Stimulated activated effector memory CD8-positive, alpha-beta T cell treated with anti-CD3 and anti-CD28 coated beads, Interleukin-12 subunit alpha, Interleukin-12 subunit beta, amount 100 ng/mL, for 72 hours (primary cell): ENCODE measurements at regions not wholly inside any gene's neighbourhood (a gene's known extent, or its start where the extent isn't known, plus 50 kb on each side); places are given as distances from the start of the nearest gene placed in this dataset.

Source experiments
- ATAC-seq: fragments of 150-1000 bp; cut with Tn5 transposase; 2 replicates; pipeline ENCODE4 v1.10.0; 2021
- DNase-seq, 2 donors: peaks; one replicate each; pipeline ENCODE4 v3.0.0; 2021 to 2022; ENCODE audit warnings: low spot score in 2 of 2
- H3K27ac Mint-ChIP-seq: one replicate; pipeline ENCODE4 v1.8.0; 2022; ENCODE audit warnings: mild to moderate bottlenecking, mixed read lengths
- H3K36me3 Mint-ChIP-seq: one replicate; pipeline ENCODE4 v1.8.0; 2022; ENCODE audit warnings: mild to moderate bottlenecking, mixed read lengths
- H3K4me1 Mint-ChIP-seq: one replicate; pipeline ENCODE4 v1.8.0; 2022; ENCODE audit warnings: mixed read lengths
- H3K4me3 Mint-ChIP-seq: one replicate; pipeline ENCODE4 v1.8.0; 2022; ENCODE audit warnings: mild to moderate bottlenecking, mixed read lengths
- H3K9me3 Mint-ChIP-seq: one replicate; pipeline ENCODE4 v1.8.0; 2022; ENCODE audit warnings: mixed read lengths

GRCh38 chr16:5589812-5590373 lies 492.3 kb upstream of the EEF2KMT start:
- H3K27ac Mint-ChIP-seq = no peak overlapping the region
- H3K9me3 Mint-ChIP-seq = peaks cover 7% of the 10 kb centered on the region
- ATAC-seq = no peak
- no peak for DNase-seq
- no peaks in the 10 kb centered on the region for H3K36me3 Mint-ChIP-seq
- H3K4me3 Mint-ChIP-seq = no peak overlapping the region
- H3K4me1 Mint-ChIP-seq = no peaks in the 10 kb centered on the region

DNA sequence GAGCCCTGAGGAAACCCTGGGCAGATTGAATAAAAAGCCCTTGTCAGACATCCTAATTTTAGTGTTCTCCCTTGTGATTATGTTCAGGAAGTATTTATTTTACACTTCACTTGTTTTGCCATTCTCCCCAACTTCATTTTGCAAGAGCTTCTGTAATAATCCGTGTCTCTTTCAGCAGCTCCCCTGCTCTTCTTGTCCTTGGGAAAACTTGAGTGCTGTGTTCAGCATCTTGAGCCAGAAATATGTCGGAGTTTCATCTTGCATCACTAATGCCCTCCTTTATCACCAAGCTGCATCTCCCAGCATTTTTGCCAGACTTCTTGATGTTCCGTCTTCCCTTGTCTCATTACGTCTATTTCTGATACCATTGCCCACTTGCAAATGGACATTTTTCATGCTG lies 486.5 kb upstream of the EEF2KMT start:
- peaks cover 15% of the 10 kb centered on the region for H3K9me3 Mint-ChIP-seq
- no peak overlapping the region for H3K27ac Mint-ChIP-seq
- H3K4me1 Mint-ChIP-seq = no peaks in the 10 kb centered on the region
- H3K36me3 Mint-ChIP-seq = no peaks in the 10 kb centered on the region
- ATAC-seq (no peak), DNase-seq (no peak)
- no peak overlapping the region for H3K4me3 Mint-ChIP-seq

DNA sequence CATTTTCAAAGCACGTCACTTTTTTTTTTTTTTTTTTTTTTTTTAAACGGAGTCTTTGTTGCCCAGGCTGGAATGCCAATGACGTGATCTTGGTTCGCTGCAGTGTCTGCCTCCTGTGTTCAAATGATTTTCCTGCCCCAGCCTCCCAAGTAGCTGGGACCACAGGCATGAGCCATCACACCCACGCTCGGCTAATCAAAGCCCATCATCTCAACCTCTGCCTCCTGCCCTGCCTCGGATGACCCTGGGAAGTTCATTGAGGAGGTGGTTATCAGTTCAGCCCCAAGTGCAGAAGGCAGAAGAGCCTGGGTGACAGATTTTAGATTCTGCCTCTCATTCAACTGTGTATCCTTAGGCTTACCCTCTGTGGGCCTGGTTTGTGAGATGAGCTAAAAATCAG lies 484.9 kb upstream of the EEF2KMT start:
- Mint-ChIP-seq H3K27ac (no peak overlapping the region), H3K9me3 (peaks cover 12% of the 10 kb centered on the region), H3K36me3 (no peaks in the 10 kb centered on the region), H3K4me1 (no peaks in the 10 kb centered on the region), H3K4me3 (no peak overlapping the region)
- no peak for ATAC-seq
- DNase-seq = no peak

GRCh38 chr16:5581908-5582307 lies 484.3 kb upstream of the EEF2KMT start:
- no peak for DNase-seq
- Mint-ChIP-seq H3K4me3 (no peak overlapping the region), H3K36me3 (no peaks in the 10 kb centered on the region), H3K27ac (no peak overlapping the region), H3K4me1 (no peaks in the 10 kb centered on the region), H3K9me3 (peaks cover 12% of the 10 kb centered on the region)
- ATAC-seq = no peak

- no peaks in the 10 kb centered on the region for H3K4me1 Mint-ChIP-seq
- ATAC-seq = no peak
- no peak overlapping the region for H3K27ac Mint-ChIP-seq
- H3K9me3 Mint-ChIP-seq = peaks cover 12% of the 10 kb centered on the region
- no peak overlapping the region for H3K4me3 Mint-ChIP-seq
- no peak for DNase-seq
- no peaks in the 10 kb centered on the region for H3K36me3 Mint-ChIP-seq
These were observed 483.8 kb upstream of the EEF2KMT start for GRCh38 chr16:5581428-5581827.

DNA sequence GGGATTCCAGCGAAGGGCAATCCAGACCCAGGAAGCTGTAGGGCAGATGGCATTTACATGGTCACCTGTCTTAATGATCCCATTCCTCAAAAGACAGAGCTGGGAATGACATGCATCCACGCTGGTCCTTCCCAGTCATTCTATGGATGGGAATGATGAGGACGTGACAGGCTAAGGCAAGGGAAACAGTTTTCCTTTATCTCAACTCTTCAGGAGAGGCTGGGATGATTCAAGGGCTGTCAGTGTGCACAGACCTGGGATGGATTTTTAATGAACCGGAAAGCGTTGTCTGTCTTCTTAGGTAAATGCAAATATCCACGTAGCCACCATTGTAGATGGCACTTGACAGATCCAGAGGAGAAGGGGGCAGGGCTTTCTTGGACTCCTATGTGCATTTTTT lies 483.2 kb upstream of the EEF2KMT start:
- Mint-ChIP-seq H3K36me3 (no peaks in the 10 kb centered on the region), H3K4me3 (no peak overlapping the region), H3K9me3 (peaks cover 12% of the 10 kb centered on the region), H3K4me1 (no peaks in the 10 kb centered on the region), H3K27ac (no peak overlapping the region)
- ATAC-seq (no peak), DNase-seq (no peak)

- H3K27ac Mint-ChIP-seq = no peak overlapping the region
- DNase-seq = no peak
- ATAC-seq = no peak
- no peak overlapping the region for H3K4me3 Mint-ChIP-seq
- no peaks in the 10 kb centered on the region for H3K36me3 Mint-ChIP-seq
- peaks cover 12% of the 10 kb centered on the region for H3K9me3 Mint-ChIP-seq
- H3K4me1 Mint-ChIP-seq = no peaks in the 10 kb centered on the region
These were observed 482.7 kb upstream of the EEF2KMT start for GRCh38 chr16:5580296-5580695.

DNA sequence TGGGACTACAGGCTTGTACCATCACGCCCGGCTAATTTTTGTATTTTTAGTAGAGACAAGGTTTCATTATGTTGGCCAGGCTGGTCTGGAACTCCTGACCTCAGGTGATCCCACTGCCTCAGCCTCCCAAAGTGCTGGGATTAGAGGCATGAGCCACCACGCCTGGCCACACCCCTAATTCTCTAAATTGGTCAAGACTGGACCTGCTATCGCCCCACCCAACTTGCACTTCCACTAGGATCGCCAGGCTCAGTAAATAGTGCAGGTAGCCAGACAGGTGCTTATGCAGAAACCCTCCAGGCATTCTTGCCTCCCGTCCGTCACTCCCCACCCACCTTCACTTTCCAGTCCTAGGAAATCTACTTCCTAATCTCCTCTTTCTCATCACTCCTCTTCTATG lies 481.4 kb upstream of the EEF2KMT start:
- no peaks in the 10 kb centered on the region for H3K36me3 Mint-ChIP-seq
- ATAC-seq = no peak

GRCh38 chr16:5577463-5577862 lies 479.9 kb upstream of the EEF2KMT start:
- no peak for DNase-seq
- Mint-ChIP-seq H3K4me3 (no peak overlapping the region), H3K9me3 (peaks cover 9% of the 10 kb centered on the region), H3K27ac (no peak overlapping the region), H3K36me3 (no peaks in the 10 kb centered on the region), H3K4me1 (no peaks in the 10 kb centered on the region)
- ATAC-seq = no peak

More for the DNA sequence above, 481.4 kb upstream of the EEF2KMT start:
- H3K9me3 Mint-ChIP-seq = peaks cover 6% of the 10 kb centered on the region
- H3K4me3 Mint-ChIP-seq = no peak overlapping the region
- no peak for DNase-seq
- no peak overlapping the region for H3K27ac Mint-ChIP-seq
- no peaks in the 10 kb centered on the region for H3K4me1 Mint-ChIP-seq

- ATAC-seq (no peak), DNase-seq (no peak)
- no peak overlapping the region for H3K4me3 Mint-ChIP-seq
These were observed 478.2 kb upstream of the EEF2KMT start for GRCh38 chr16:5575646-5576245.

GRCh38 chr16:5575121-5575520 lies 477.5 kb upstream of the EEF2KMT start:
- Mint-ChIP-seq H3K27ac (no peak overlapping the region), H3K36me3 (no peaks in the 10 kb centered on the region), H3K4me3 (no peak overlapping the region), H3K9me3 (peaks cover 11% of the 10 kb centered on the region), H3K4me1 (no peaks in the 10 kb centered on the region)
- no peak for DNase-seq
- no peak for ATAC-seq

More at GRCh38 chr16:5575646-5576245, 478.2 kb upstream of the EEF2KMT start:
- H3K27ac Mint-ChIP-seq = no peak overlapping the region
- H3K4me1 Mint-ChIP-seq = no peaks in the 10 kb centered on the region
- no peaks in the 10 kb centered on the region for H3K36me3 Mint-ChIP-seq
- peaks cover 11% of the 10 kb centered on the region for H3K9me3 Mint-ChIP-seq

- Mint-ChIP-seq H3K4me1 (no peaks in the 10 kb centered on the region), H3K4me3 (no peak overlapping the region), H3K27ac (no peak overlapping the region), H3K9me3 (peaks cover 9% of the 10 kb centered on the region), H3K36me3 (no peaks in the 10 kb centered on the region)
- no peak for DNase-seq
- ATAC-seq = no peak
These were observed 474.5 kb upstream of the EEF2KMT start for GRCh38 chr16:5572056-5572455.

DNA sequence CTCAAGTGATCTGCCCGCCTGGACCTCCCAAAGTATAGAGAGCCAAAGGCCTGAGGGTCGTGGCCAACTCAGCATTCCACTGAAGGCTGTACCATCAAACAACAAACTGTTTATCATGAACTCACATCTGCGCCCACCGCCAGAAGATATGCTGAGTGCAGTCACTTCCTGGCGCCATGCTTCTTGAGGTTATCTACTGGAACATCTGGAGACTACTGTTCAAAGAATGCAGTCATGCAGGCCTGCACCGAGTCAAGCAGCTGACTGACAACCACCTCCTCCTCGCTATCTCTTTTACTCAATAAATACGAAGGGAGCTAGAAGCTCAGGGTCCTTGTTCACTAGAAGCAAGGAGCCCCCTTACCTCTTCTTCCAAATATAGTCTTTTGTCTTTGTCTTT lies 473.9 kb upstream of the EEF2KMT start:
- H3K4me1 Mint-ChIP-seq = no peaks in the 10 kb centered on the region
- no peak for ATAC-seq
- H3K9me3 Mint-ChIP-seq = peaks cover 9% of the 10 kb centered on the region
- no peak for DNase-seq
- H3K36me3 Mint-ChIP-seq = no peaks in the 10 kb centered on the region
- no peak overlapping the region for H3K27ac Mint-ChIP-seq
- no peak overlapping the region for H3K4me3 Mint-ChIP-seq

DNA sequence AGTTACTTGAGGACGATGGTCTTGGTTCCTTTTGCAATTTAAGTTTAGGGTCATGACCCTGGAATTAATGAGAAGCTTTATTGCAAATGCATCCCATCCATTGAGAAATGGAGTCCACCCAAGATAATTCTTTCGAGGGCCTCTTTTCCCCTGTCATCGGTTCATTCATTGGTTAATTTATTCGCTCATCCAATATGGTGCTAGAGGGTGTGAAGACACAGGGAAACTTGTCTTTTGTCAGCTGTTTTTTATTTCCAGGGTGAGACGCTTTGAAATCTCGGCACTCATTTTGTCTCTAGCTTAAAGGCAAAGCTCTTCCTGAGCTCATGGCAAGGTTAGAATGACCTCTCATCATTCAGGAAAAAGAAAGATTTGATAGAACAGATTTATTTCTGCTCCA lies 464.2 kb upstream of the EEF2KMT start:
- H3K27ac Mint-ChIP-seq = no peak overlapping the region

GRCh38 chr16:5560084-5560483 lies 462.5 kb upstream of the EEF2KMT start:
- Mint-ChIP-seq H3K36me3 (no peaks in the 10 kb centered on the region), H3K4me1 (no peaks in the 10 kb centered on the region), H3K9me3 (peaks cover 17% of the 10 kb centered on the region), H3K27ac (no peak overlapping the region), H3K4me3 (no peak overlapping the region)
- DNase-seq (no peak), ATAC-seq (no peak)

More for the DNA sequence above, 464.2 kb upstream of the EEF2KMT start:
- Mint-ChIP-seq H3K4me1 (no peaks in the 10 kb centered on the region), H3K36me3 (no peaks in the 10 kb centered on the region), H3K9me3 (peaks cover 17% of the 10 kb centered on the region), H3K4me3 (no peak overlapping the region)
- DNase-seq (no peak), ATAC-seq (no peak)

GRCh38 chr16:5557966-5558365 lies 460.4 kb upstream of the EEF2KMT start:
- Mint-ChIP-seq H3K4me3 (no peak overlapping the region), H3K9me3 (peaks cover 14% of the 10 kb centered on the region), H3K27ac (no peak overlapping the region), H3K4me1 (no peaks in the 10 kb centered on the region), H3K36me3 (no peaks in the 10 kb centered on the region)
- ATAC-seq = no peak
- DNase-seq = no peak
